ENCODE measurements at regions not wholly inside any gene's neighbourhood (a gene's known extent, or its start where the extent isn't known, plus 50 kb on each side); places are given as distances from the start of the nearest gene placed in this dataset.

- Histone ChIP-seq H3K4me1 (ENCODE audit: control insufficient read depth, insufficient read depth, low read length) (no peaks in the 10 kb centered on the region), H3K9me3 (ENCODE audit: control insufficient read depth in 2 of 2, low read length in 2 of 2) (peaks cover 0 to 4% of the 10 kb centered on the region in 2 donors), H3K27me3 (ENCODE audit: control insufficient read depth in 1 of 2, insufficient read depth in 2 of 2, low read length in 2 of 2) (no peaks in the 10 kb centered on the region), H3K9ac (ENCODE audit: low read length in 2 of 2) (no peak overlapping the region), H3K27ac (ENCODE audit: low read length) (no peak overlapping the region), H3K36me3 (ENCODE audit: control insufficient read depth in 2 of 2, insufficient read depth in 2 of 2, low read length in 2 of 2) (no peaks in the 10 kb centered on the region), H3K4me3 (ENCODE audit: low read length in 2 of 2) (no peak overlapping the region)
These were observed 395.0 kb upstream of the DUSP10 start for GRCh38 chr1:222136869-222137268.

DNA sequence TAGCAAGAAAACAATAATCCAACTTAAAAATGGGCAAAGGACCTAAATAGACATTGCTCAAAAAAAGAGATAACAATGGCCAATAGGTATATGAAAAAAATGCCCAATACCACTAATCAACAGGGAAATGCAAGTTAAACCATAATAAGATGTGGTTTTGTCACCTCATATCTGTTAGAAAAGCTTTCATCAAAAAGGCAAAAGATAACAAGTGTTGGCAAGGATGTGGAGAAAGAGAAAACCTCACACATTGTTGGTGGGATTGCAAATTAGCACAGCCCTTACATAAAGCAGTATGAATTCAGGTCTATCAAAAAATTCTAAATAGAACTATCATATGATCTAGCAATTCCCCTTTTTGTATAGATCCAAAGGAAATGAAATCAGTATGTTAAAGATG is 387.2 kb upstream of the DUSP10 start:
- no peak overlapping the region for H3K4me3 ChIP-seq (ENCODE audit: low read length in 2 of 2)
- H3K9me3 ChIP-seq (ENCODE audit: control insufficient read depth in 2 of 2, low read length in 2 of 2) = no peaks in the 10 kb centered on the region
- no peaks in the 10 kb centered on the region for H3K27me3 ChIP-seq (ENCODE audit: control insufficient read depth in 1 of 2, insufficient read depth in 2 of 2, low read length in 2 of 2)
- no peaks in the 10 kb centered on the region for H3K4me1 ChIP-seq (ENCODE audit: control insufficient read depth, insufficient read depth, low read length)
- no peak overlapping the region for H3K27ac ChIP-seq (ENCODE audit: low read length)
- no peaks in the 10 kb centered on the region for H3K36me3 ChIP-seq (ENCODE audit: control insufficient read depth in 2 of 2, insufficient read depth in 2 of 2, low read length in 2 of 2)
- no peak overlapping the region for H3K9ac ChIP-seq (ENCODE audit: low read length in 2 of 2)

- Histone ChIP-seq H3K27ac (ENCODE audit: low read length) (no peak overlapping the region), H3K4me1 (ENCODE audit: control insufficient read depth, insufficient read depth, low read length) (no peaks in the 10 kb centered on the region), H3K27me3 (ENCODE audit: control insufficient read depth in 1 of 2, insufficient read depth in 2 of 2, low read length in 2 of 2) (no peaks in the 10 kb centered on the region), H3K36me3 (ENCODE audit: control insufficient read depth in 2 of 2, insufficient read depth in 2 of 2, low read length in 2 of 2) (no peaks in the 10 kb centered on the region), H3K9me3 (ENCODE audit: control insufficient read depth in 2 of 2, low read length in 2 of 2) (no peaks in the 10 kb centered on the region), H3K4me3 (ENCODE audit: low read length in 2 of 2) (no peak overlapping the region), H3K9ac (ENCODE audit: low read length in 2 of 2) (no peak overlapping the region)
These were observed 385.8 kb upstream of the DUSP10 start for GRCh38 chr1:222127526-222128152.

GRCh38 chr1:222127096-222127495 is 385.2 kb upstream of the DUSP10 start:
- Histone ChIP-seq H3K4me3 (ENCODE audit: low read length in 2 of 2) (no peak overlapping the region), H3K9me3 (ENCODE audit: control insufficient read depth in 2 of 2, low read length in 2 of 2) (no peaks in the 10 kb centered on the region)

GRCh38 chr1:222126052-222126451 is 384.2 kb upstream of the DUSP10 start:
- Histone ChIP-seq H3K27ac (ENCODE audit: low read length) (no peak overlapping the region), H3K9me3 (ENCODE audit: control insufficient read depth in 2 of 2, low read length in 2 of 2) (no peaks in the 10 kb centered on the region), H3K36me3 (ENCODE audit: control insufficient read depth in 2 of 2, insufficient read depth in 2 of 2, low read length in 2 of 2) (no peaks in the 10 kb centered on the region), H3K4me3 (ENCODE audit: low read length in 2 of 2) (no peak overlapping the region), H3K9ac (ENCODE audit: low read length in 2 of 2) (no peak overlapping the region), H3K27me3 (ENCODE audit: control insufficient read depth in 1 of 2, insufficient read depth in 2 of 2, low read length in 2 of 2) (no peaks in the 10 kb centered on the region), H3K4me1 (ENCODE audit: control insufficient read depth, insufficient read depth, low read length) (no peaks in the 10 kb centered on the region)

More at GRCh38 chr1:222127096-222127495, 385.2 kb upstream of the DUSP10 start:
- H3K4me1 ChIP-seq (ENCODE audit: control insufficient read depth, insufficient read depth, low read length) = no peaks in the 10 kb centered on the region
- no peaks in the 10 kb centered on the region for H3K36me3 ChIP-seq (ENCODE audit: control insufficient read depth in 2 of 2, insufficient read depth in 2 of 2, low read length in 2 of 2)
- H3K9ac ChIP-seq (ENCODE audit: low read length in 2 of 2) = no peak overlapping the region
- H3K27ac ChIP-seq (ENCODE audit: low read length) = no peak overlapping the region
- no peaks in the 10 kb centered on the region for H3K27me3 ChIP-seq (ENCODE audit: control insufficient read depth in 1 of 2, insufficient read depth in 2 of 2, low read length in 2 of 2)

DNA sequence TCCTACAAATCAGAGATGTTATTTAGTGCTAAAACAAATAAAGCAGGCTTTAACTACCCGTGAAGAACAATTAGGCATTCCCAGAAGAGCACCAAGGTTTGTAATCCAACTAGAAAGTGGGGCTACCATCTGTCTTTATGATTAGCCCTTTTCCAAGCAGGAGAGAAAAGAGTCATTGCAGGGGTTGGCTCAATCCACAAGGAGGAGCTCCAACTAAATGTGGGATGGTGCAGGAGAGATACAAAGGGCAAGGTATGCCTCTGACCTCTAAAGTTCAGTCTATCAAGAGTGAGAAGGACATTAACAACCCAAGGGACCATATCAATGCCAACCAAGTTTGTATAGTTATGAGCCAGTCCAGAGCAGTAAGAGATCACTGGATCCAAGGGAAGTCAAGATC is 382.7 kb upstream of the DUSP10 start:
- no peak overlapping the region for H3K4me3 ChIP-seq (ENCODE audit: low read length in 2 of 2)
- H3K9me3 ChIP-seq (ENCODE audit: control insufficient read depth in 2 of 2, low read length in 2 of 2) = no peaks in the 10 kb centered on the region
- no peaks in the 10 kb centered on the region for H3K27me3 ChIP-seq (ENCODE audit: control insufficient read depth in 1 of 2, insufficient read depth in 2 of 2, low read length in 2 of 2)
- no peaks in the 10 kb centered on the region for H3K4me1 ChIP-seq (ENCODE audit: control insufficient read depth, insufficient read depth, low read length)
- no peak overlapping the region for H3K9ac ChIP-seq (ENCODE audit: low read length in 2 of 2)
- no peak overlapping the region for H3K27ac ChIP-seq (ENCODE audit: low read length)
- H3K36me3 ChIP-seq (ENCODE audit: control insufficient read depth in 2 of 2, insufficient read depth in 2 of 2, low read length in 2 of 2) = no peaks in the 10 kb centered on the region

GRCh38 chr1:222123111-222123510 is 381.2 kb upstream of the DUSP10 start:
- H3K36me3 ChIP-seq (ENCODE audit: control insufficient read depth in 2 of 2, insufficient read depth in 2 of 2, low read length in 2 of 2) = no peaks in the 10 kb centered on the region
- H3K4me1 ChIP-seq (ENCODE audit: control insufficient read depth, insufficient read depth, low read length) = no peaks in the 10 kb centered on the region
- H3K9ac ChIP-seq (ENCODE audit: low read length in 2 of 2) = no peak overlapping the region
- H3K27ac ChIP-seq (ENCODE audit: low read length) = no peak overlapping the region
- H3K27me3 ChIP-seq (ENCODE audit: control insufficient read depth in 1 of 2, insufficient read depth in 2 of 2, low read length in 2 of 2) = no peaks in the 10 kb centered on the region
- H3K9me3 ChIP-seq (ENCODE audit: control insufficient read depth in 2 of 2, low read length in 2 of 2) = no peaks in the 10 kb centered on the region
- H3K4me3 ChIP-seq (ENCODE audit: low read length in 2 of 2) = no peak overlapping the region

GRCh38 chr1:222117809-222118208 is 375.9 kb upstream of the DUSP10 start:
- H3K27me3 ChIP-seq (ENCODE audit: control insufficient read depth in 1 of 2, insufficient read depth in 2 of 2, low read length in 2 of 2) = no peaks in the 10 kb centered on the region

DNA sequence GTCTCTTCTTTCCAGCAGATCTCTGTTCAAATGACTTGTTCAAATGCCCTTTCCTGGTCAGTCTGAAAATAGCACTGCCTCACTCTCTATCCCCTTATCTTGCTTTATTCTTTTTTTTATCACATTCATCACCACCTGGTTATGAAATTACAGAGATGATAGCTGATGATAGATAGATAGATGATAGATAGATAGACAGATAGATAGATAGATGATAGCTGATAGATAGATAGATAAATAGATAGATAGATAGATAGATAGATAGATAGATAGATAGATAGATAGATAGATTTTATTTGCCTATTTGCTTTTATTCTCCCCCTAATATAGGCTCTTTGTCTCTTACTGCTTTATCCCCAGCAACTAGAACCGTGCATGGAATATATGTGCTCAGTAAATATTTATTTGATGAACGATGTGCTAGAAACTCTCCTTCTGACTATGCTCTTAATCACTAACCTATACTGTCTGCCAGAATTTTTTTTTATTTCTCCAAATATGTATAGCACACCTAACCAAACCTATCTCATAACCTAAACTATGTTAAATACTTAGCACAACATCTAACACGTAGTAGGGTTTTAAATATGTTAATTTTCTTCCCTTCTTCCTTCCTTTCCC is 372.8 kb upstream of the DUSP10 start:
- H3K4me1 ChIP-seq (ENCODE audit: control insufficient read depth, insufficient read depth, low read length) = peaks cover 3% of the 10 kb centered on the region
- no peaks in the 10 kb centered on the region for H3K9me3 ChIP-seq (ENCODE audit: control insufficient read depth in 2 of 2, low read length in 2 of 2)
- H3K27me3 ChIP-seq (ENCODE audit: control insufficient read depth in 1 of 2, insufficient read depth in 2 of 2, low read length in 2 of 2) = no peaks in the 10 kb centered on the region
- no peak overlapping the region for H3K4me3 ChIP-seq (ENCODE audit: low read length in 2 of 2)
- no peak overlapping the region for H3K9ac ChIP-seq (ENCODE audit: low read length in 2 of 2)
- no peaks in the 10 kb centered on the region for H3K36me3 ChIP-seq (ENCODE audit: control insufficient read depth in 2 of 2, insufficient read depth in 2 of 2, low read length in 2 of 2)
- H3K27ac ChIP-seq (ENCODE audit: low read length) = no peak overlapping the region

More at GRCh38 chr1:222117809-222118208, 375.9 kb upstream of the DUSP10 start:
- H3K4me1 ChIP-seq (ENCODE audit: control insufficient read depth, insufficient read depth, low read length) = no peaks in the 10 kb centered on the region
- no peaks in the 10 kb centered on the region for H3K9me3 ChIP-seq (ENCODE audit: control insufficient read depth in 2 of 2, low read length in 2 of 2)
- no peak overlapping the region for H3K9ac ChIP-seq (ENCODE audit: low read length in 2 of 2)
- no peak overlapping the region for H3K27ac ChIP-seq (ENCODE audit: low read length)
- H3K36me3 ChIP-seq (ENCODE audit: control insufficient read depth in 2 of 2, insufficient read depth in 2 of 2, low read length in 2 of 2) = no peaks in the 10 kb centered on the region
- H3K4me3 ChIP-seq (ENCODE audit: low read length in 2 of 2) = no peak overlapping the region

- H3K9ac ChIP-seq (ENCODE audit: low read length in 2 of 2) = no peak overlapping the region
- no peaks in the 10 kb centered on the region for H3K27me3 ChIP-seq (ENCODE audit: control insufficient read depth in 1 of 2, insufficient read depth in 2 of 2, low read length in 2 of 2)
- H3K9me3 ChIP-seq (ENCODE audit: control insufficient read depth in 2 of 2, low read length in 2 of 2) = no peaks in the 10 kb centered on the region
- no peak overlapping the region for H3K27ac ChIP-seq (ENCODE audit: low read length)
- H3K4me3 ChIP-seq (ENCODE audit: low read length in 2 of 2) = no peak overlapping the region
- H3K4me1 ChIP-seq (ENCODE audit: control insufficient read depth, insufficient read depth, low read length) = peaks cover 9% of the 10 kb centered on the region
- no peaks in the 10 kb centered on the region for H3K36me3 ChIP-seq (ENCODE audit: control insufficient read depth in 2 of 2, insufficient read depth in 2 of 2, low read length in 2 of 2)
These were observed 367.9 kb upstream of the DUSP10 start for GRCh38 chr1:222109836-222110235.

- H3K4me3 ChIP-seq (ENCODE audit: low read length in 2 of 2) = no peak overlapping the region
- peaks cover 19% of the 10 kb centered on the region for H3K4me1 ChIP-seq (ENCODE audit: control insufficient read depth, insufficient read depth, low read length)
- H3K9me3 ChIP-seq (ENCODE audit: control insufficient read depth in 2 of 2, low read length in 2 of 2) = no peaks in the 10 kb centered on the region
- no peak overlapping the region for H3K9ac ChIP-seq (ENCODE audit: low read length in 2 of 2)
- H3K27me3 ChIP-seq (ENCODE audit: control insufficient read depth in 1 of 2, insufficient read depth in 2 of 2, low read length in 2 of 2) = no peaks in the 10 kb centered on the region
- H3K36me3 ChIP-seq (ENCODE audit: control insufficient read depth in 2 of 2, insufficient read depth in 2 of 2, low read length in 2 of 2) = no peaks in the 10 kb centered on the region
- no peak overlapping the region for H3K27ac ChIP-seq (ENCODE audit: low read length)
These were observed 366.1 kb upstream of the DUSP10 start for GRCh38 chr1:222107975-222108374.

Measured in stomach smooth muscle (tissue), 2 donors.